ENCODE measurements at regions not wholly inside any gene's neighbourhood (a gene's known extent, or its start where the extent isn't known, plus 50 kb on each side); places are given as distances from the start of the nearest gene placed in this dataset.

GRCh38 chr13:50513300-50513877 is 330.1 kb downstream of the DLEU7 start:
- Histone ChIP-seq H3K27me3 (ENCODE audit: insufficient read depth, low read length) (no peaks in the 10 kb centered on the region), H3K4me1 (ENCODE audit: insufficient read depth, low read length) (no peaks in the 10 kb centered on the region), H3K4me3 (ENCODE audit: low read length) (no peak overlapping the region), H3K9me3 (ENCODE audit: insufficient read depth, low read depth, low read length) (peaks cover 14% of the 10 kb centered on the region), H3K27ac (ENCODE audit: low read depth, low read length) (no peak overlapping the region), H3K36me3 (ENCODE audit: insufficient read depth, low read length) (no peaks in the 10 kb centered on the region), H3K9ac (ENCODE audit: low read depth, low read length) (no peak overlapping the region)
- 96% methylated on average over 2 of the region's 2 CpGs for WGBS

DNA sequence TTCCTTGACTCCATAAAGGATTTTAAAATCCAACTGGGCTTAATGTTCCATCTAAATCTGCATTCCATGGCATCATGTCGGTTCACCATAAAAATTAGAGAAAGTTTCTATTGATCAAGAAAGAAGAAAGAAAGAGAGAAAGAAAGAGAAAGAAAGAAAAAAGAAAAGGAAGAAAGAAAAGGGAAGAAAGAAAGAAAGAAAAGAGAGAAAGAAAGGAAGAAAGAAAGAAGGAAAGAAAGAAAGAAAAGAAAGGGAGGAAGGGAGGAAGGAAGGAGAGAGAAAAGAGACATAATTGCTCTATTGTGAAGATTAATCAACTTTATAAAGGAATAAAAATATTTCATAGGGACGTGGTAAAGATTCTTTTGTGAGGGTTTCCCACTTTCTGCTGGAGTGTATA is 329.2 kb downstream of the DLEU7 start:
- H3K27me3 ChIP-seq (ENCODE audit: insufficient read depth, low read length), result no peaks in the 10 kb centered on the region
- WGBS, result 94% methylated on average over 2 of the region's 2 CpGs
- peaks cover 7% of the 10 kb centered on the region for H3K9me3 ChIP-seq (ENCODE audit: insufficient read depth, low read depth, low read length)
- H3K36me3 ChIP-seq (ENCODE audit: insufficient read depth, low read length), result no peaks in the 10 kb centered on the region
- H3K4me1 ChIP-seq (ENCODE audit: insufficient read depth, low read length), result no peaks in the 10 kb centered on the region
- H3K4me3 ChIP-seq (ENCODE audit: low read length), result no peak overlapping the region
- no peak overlapping the region for H3K27ac ChIP-seq (ENCODE audit: low read depth, low read length)
- H3K9ac ChIP-seq (ENCODE audit: low read depth, low read length), result no peak overlapping the region

GRCh38 chr13:50518131-50518530 is 325.4 kb downstream of the DLEU7 start:
- Histone ChIP-seq H3K27ac (ENCODE audit: low read depth, low read length) (no peak overlapping the region), H3K4me1 (ENCODE audit: insufficient read depth, low read length) (peaks cover 4% of the 10 kb centered on the region; the same call in 1 of the 2 replicates), H3K9me3 (ENCODE audit: insufficient read depth, low read depth, low read length) (no peaks in the 10 kb centered on the region), H3K27me3 (ENCODE audit: insufficient read depth, low read length) (no peaks in the 10 kb centered on the region), H3K36me3 (ENCODE audit: insufficient read depth, low read length) (no peaks in the 10 kb centered on the region), H3K9ac (ENCODE audit: low read depth, low read length) (no peak overlapping the region), H3K4me3 (ENCODE audit: low read length) (no peak overlapping the region)
- 85% methylated on average over 2 of the region's 2 CpGs for WGBS

- H3K9ac ChIP-seq (ENCODE audit: low read depth, low read length), result no peak overlapping the region
- no peaks in the 10 kb centered on the region for H3K36me3 ChIP-seq (ENCODE audit: insufficient read depth, low read length)
- peaks cover 4% of the 10 kb centered on the region; the same call in 1 of the 2 replicates for H3K4me1 ChIP-seq (ENCODE audit: insufficient read depth, low read length)
- H3K27ac ChIP-seq (ENCODE audit: low read depth, low read length), result no peak overlapping the region
- H3K4me3 ChIP-seq (ENCODE audit: low read length), result no peak overlapping the region
- WGBS, result 90% methylated on average over 8 of the region's 8 CpGs
- no peaks in the 10 kb centered on the region for H3K27me3 ChIP-seq (ENCODE audit: insufficient read depth, low read length)
- H3K9me3 ChIP-seq (ENCODE audit: insufficient read depth, low read depth, low read length), result no peaks in the 10 kb centered on the region
Measured at GRCh38 chr13:50518781-50519201, 324.7 kb downstream of the DLEU7 start.

DNA sequence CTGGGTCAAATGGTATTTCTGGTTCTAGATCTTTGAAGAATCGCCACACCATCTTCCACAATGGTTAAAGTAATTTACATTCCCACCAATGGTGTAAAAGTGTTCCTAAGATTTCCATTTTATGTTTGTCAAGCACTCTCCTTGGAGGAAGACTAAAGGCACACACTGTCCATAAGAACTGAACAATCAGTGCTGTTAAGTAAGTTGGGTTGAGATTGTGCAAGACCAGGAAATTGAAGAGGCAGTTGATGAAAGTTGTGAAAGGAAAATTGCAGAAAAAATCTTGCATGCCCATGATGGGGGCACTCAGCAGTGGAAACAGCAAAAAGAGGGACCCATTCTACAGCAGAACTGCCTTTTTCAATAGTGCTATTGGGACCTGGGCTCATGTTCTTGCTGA is 323.6 kb downstream of the DLEU7 start:
- no peaks in the 10 kb centered on the region for H3K36me3 ChIP-seq (ENCODE audit: insufficient read depth, low read length)
- no peaks in the 10 kb centered on the region for H3K27me3 ChIP-seq (ENCODE audit: insufficient read depth, low read length)
- WGBS, result no CpG with 5 or more reads among the region's 1 CpG
- no peak overlapping the region for H3K9ac ChIP-seq (ENCODE audit: low read depth, low read length)
- H3K4me3 ChIP-seq (ENCODE audit: low read length), result no peak overlapping the region
- no peaks in the 10 kb centered on the region for H3K9me3 ChIP-seq (ENCODE audit: insufficient read depth, low read depth, low read length)
- H3K27ac ChIP-seq (ENCODE audit: low read depth, low read length), result no peak overlapping the region
- peaks cover 4% of the 10 kb centered on the region; the same call in 1 of the 2 replicates for H3K4me1 ChIP-seq (ENCODE audit: insufficient read depth, low read length)

DNA sequence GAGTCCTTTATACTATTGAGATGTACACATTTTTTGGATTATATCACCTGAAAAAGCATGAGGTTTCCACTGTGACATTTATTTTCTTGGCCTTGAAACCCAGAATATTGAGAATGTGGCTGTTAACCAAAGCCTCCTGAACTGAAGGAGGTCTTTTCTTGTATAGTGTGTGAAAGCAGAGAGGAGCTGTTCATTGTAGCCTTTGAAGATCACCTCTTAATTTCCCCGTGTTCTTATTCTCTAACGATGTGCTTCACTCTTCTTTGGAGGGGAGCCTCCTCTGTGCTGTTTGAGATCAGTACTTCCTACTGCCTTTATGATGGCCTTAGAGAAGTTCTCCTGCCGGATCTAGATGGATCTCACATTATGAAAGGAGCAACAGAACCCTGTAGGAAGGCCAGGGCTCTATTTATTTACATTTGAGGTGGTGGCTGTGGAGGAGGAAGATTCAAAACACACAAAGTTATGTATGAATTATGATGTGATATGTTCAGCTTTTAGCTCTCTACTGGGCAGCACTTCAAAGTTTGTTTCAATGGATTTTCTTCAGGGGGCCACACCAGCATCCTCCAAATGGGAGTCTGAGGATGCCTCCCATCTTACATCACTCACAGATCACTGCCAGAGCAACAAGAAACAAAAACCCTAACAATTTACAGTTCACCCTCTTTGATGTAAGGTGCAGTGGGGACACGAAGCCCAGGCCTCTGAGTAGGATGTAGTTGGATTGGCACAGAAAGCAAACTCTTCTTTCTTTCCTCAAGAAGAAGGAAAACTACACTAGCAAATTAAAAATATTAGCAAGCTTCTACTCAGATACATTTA is 322.3 kb downstream of the DLEU7 start:
- H3K9ac ChIP-seq (ENCODE audit: low read depth, low read length), result no peak overlapping the region
- WGBS, result 95% methylated on average over 3 of the region's 4 CpGs
- no peak overlapping the region for H3K4me3 ChIP-seq (ENCODE audit: low read length)
- no peak overlapping the region for H3K27ac ChIP-seq (ENCODE audit: low read depth, low read length)
- no peaks in the 10 kb centered on the region for H3K36me3 ChIP-seq (ENCODE audit: insufficient read depth, low read length)
- no peaks in the 10 kb centered on the region for H3K27me3 ChIP-seq (ENCODE audit: insufficient read depth, low read length)
- H3K4me1 ChIP-seq (ENCODE audit: insufficient read depth, low read length), result peaks cover 4% of the 10 kb centered on the region; the same call in 1 of the 2 replicates
- no peaks in the 10 kb centered on the region for H3K9me3 ChIP-seq (ENCODE audit: insufficient read depth, low read depth, low read length)

GRCh38 chr13:50521831-50522149 is 321.7 kb downstream of the DLEU7 start:
- Histone ChIP-seq H3K27me3 (ENCODE audit: insufficient read depth, low read length) (no peaks in the 10 kb centered on the region), H3K27ac (ENCODE audit: low read depth, low read length) (no peak overlapping the region), H3K4me1 (ENCODE audit: insufficient read depth, low read length) (peaks cover 4% of the 10 kb centered on the region; the same call in 1 of the 2 replicates), H3K4me3 (ENCODE audit: low read length) (no peak overlapping the region), H3K9me3 (ENCODE audit: insufficient read depth, low read depth, low read length) (no peaks in the 10 kb centered on the region), H3K36me3 (ENCODE audit: insufficient read depth, low read length) (no peaks in the 10 kb centered on the region), H3K9ac (ENCODE audit: low read depth, low read length) (no peak overlapping the region)
- WGBS, result 66% methylated on average over 3 of the region's 3 CpGs

DNA sequence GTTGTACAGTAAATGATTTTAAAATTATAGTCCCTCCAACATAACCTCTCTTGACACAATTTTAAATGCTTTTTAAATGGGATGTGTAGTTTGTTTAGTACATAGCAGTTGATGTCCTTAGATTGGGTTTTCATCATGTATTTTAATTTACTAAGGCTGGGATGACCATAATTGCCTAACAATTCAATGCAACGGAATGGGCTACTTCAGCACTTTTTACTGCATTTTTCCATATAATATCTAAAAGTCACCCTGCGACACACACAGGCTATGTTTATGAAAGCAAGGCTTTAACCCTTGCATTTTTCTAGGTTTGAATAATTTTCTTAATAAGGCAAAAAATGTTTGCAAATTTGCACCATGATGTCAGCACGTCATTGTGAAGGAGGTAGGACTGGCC is 321.0 kb downstream of the DLEU7 start:
- H3K4me3 ChIP-seq (ENCODE audit: low read length), result no peak overlapping the region
- peaks cover 4% of the 10 kb centered on the region; the same call in 1 of the 2 replicates for H3K4me1 ChIP-seq (ENCODE audit: insufficient read depth, low read length)
- WGBS, result 93% methylated on average over 3 of the region's 3 CpGs
- no peaks in the 10 kb centered on the region for H3K36me3 ChIP-seq (ENCODE audit: insufficient read depth, low read length)
- H3K9ac ChIP-seq (ENCODE audit: low read depth, low read length), result no peak overlapping the region
- no peaks in the 10 kb centered on the region for H3K27me3 ChIP-seq (ENCODE audit: insufficient read depth, low read length)
- no peaks in the 10 kb centered on the region for H3K9me3 ChIP-seq (ENCODE audit: insufficient read depth, low read depth, low read length)
- no peak overlapping the region for H3K27ac ChIP-seq (ENCODE audit: low read depth, low read length)

- H3K27ac ChIP-seq (ENCODE audit: low read depth, low read length), result no peak overlapping the region
- no peak overlapping the region for H3K9ac ChIP-seq (ENCODE audit: low read depth, low read length)
- H3K4me1 ChIP-seq (ENCODE audit: insufficient read depth, low read length), result peaks cover 4% of the 10 kb centered on the region; the same call in 1 of the 2 replicates
- no peak overlapping the region for H3K4me3 ChIP-seq (ENCODE audit: low read length)
- H3K36me3 ChIP-seq (ENCODE audit: insufficient read depth, low read length), result no peaks in the 10 kb centered on the region
- 95% methylated on average over 3 of the region's 3 CpGs for whole genome bisulfite sequencing
- no peaks in the 10 kb centered on the region for H3K9me3 ChIP-seq (ENCODE audit: insufficient read depth, low read depth, low read length)
- no peaks in the 10 kb centered on the region for H3K27me3 ChIP-seq (ENCODE audit: insufficient read depth, low read length)
Measured at GRCh38 chr13:50523307-50523706, 320.2 kb downstream of the DLEU7 start.

GRCh38 chr13:50524560-50524959 is 318.9 kb downstream of the DLEU7 start:
- Histone ChIP-seq H3K4me3 (ENCODE audit: low read length) (no peak overlapping the region), H3K9ac (ENCODE audit: low read depth, low read length) (no peak overlapping the region), H3K27ac (ENCODE audit: low read depth, low read length) (no peak overlapping the region), H3K9me3 (ENCODE audit: insufficient read depth, low read depth, low read length) (no peaks in the 10 kb centered on the region), H3K36me3 (ENCODE audit: insufficient read depth, low read length) (no peaks in the 10 kb centered on the region), H3K27me3 (ENCODE audit: insufficient read depth, low read length) (no peaks in the 10 kb centered on the region), H3K4me1 (ENCODE audit: insufficient read depth, low read length) (peaks cover 4% of the 10 kb centered on the region; the same call in 1 of the 2 replicates)
- WGBS, result 96% methylated on average over 4 of the region's 4 CpGs

DNA sequence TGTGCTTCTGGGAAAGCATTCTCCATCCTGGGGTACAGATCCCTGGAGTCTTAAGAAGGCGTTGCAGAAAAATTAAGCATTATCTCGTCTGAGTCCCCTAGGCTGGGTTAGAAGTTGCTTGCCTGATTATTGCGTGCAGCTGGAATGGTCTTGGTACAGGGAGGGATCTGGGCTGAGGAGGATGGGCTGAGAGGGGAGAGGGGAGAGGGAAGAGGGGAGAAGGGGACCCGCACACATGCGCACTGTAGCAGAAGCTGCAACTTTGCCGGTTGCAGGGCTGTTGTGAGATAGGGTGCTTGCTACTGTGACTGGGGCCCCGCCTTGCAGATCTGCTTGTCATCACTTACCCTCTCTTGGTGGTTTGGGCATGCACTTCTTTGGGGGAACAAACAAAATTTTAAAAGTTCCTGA is 316.8 kb downstream of the DLEU7 start:
- 93% methylated on average over 7 of the region's 7 CpGs for WGBS

More for the DNA sequence above, 316.8 kb downstream of the DLEU7 start:
- Histone ChIP-seq H3K27ac (ENCODE audit: low read depth, low read length) (no peak overlapping the region), H3K36me3 (ENCODE audit: insufficient read depth, low read length) (no peaks in the 10 kb centered on the region), H3K9ac (ENCODE audit: low read depth, low read length) (no peak overlapping the region), H3K4me1 (ENCODE audit: insufficient read depth, low read length) (peaks cover 4% of the 10 kb centered on the region; the same call in 1 of the 2 replicates), H3K27me3 (ENCODE audit: insufficient read depth, low read length) (no peaks in the 10 kb centered on the region), H3K9me3 (ENCODE audit: insufficient read depth, low read depth, low read length) (no peaks in the 10 kb centered on the region), H3K4me3 (ENCODE audit: low read length) (no peak overlapping the region)
